Activated CD4-positive, alpha-beta T cell treated with anti-CD3 and anti-CD28 coated beads, Interleukin-2, amount 50 U/mL, for 16 hours (primary cell): ENCODE measurements at regions not wholly inside any gene's neighbourhood (a gene's known extent, or its start where the extent isn't known, plus 50 kb on each side); places are given as distances from the start of the nearest gene placed in this dataset.

Experiments used
- DNase-seq: peaks from one replicate; pipeline ENCODE4 v3.0.0-alpha.2; 2020

DNA sequence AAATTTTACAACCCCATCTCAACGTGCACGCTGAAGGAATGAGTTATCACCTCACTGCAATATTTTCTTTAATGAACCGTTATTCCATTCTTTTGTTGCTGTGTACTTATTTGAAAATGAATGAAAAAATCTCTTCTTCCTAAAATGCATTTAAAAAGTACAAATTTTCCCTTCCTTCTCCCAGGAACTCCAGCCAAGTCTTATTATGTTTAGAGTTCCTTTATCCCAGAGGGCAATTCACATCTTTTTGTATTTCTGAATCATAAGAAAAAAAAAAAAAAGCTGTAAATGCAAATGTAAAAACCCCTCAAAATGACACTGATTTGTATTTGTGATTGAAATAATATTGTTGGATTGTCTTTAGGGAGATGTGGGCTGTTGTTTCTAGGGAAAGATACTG, 2194.3 kb upstream of the CELF4 start:
- DNase-seq = no peak

DNA sequence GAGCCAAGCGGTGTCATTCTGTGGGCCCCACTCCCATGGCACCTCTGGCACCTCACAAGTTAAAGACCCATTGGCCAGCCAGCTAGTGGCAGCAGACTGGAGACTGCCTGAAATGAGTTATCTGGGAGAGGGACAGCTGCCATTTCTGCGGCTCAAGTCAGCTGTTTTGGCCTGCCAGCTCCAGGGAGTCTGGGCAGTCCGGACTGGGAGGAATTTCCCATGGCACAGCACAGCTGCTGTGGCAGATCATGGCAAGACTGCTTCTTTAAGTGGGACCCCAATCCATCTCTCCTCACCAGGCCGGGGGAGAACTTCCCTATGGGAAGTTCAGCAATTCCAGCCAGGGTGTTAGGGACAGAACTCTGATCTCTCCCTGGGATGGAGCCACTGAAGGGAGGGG, 2187.6 kb upstream of the CELF4 start:
- DNase-seq = no peak

DNA sequence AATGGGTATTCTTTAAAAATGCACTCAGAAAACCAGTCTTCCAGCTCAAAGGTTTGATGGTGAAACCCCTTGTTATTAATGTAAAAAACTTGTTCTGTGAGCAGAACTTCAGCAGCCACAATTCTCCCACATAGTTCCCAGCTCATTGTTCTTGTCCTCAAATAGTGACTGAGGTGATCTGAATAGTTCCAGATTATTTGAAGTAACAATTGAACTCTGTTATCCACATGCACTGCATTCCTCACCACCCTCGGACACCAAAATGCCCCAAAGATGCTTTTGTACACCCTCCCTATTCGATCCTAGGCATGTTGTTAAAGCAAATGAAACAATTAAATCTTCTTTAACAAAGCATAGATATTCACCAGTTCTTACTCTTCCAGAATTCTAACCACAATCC, 2186.8 kb upstream of the CELF4 start:
- DNase-seq = no peak

DNA sequence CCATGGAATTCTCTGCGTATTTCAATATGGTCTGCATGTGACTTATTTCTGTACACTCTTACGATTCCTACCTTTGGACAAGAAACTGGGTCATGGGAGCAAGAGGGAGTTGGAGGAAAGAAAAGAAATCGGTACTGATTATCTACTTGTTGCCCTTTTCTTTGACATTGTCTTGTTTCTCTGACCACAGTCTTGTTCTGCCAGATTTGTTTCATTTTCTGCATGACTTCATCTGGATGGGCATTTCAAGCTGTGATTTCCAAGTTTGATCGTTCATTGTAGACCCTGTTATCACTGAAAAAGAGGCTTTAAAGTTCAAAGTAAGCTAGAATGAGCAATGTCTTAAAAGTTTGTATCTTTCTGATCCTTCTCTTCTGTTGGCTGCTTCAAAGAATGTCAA, 2186.3 kb upstream of the CELF4 start:
- no peak for DNase-seq

DNA sequence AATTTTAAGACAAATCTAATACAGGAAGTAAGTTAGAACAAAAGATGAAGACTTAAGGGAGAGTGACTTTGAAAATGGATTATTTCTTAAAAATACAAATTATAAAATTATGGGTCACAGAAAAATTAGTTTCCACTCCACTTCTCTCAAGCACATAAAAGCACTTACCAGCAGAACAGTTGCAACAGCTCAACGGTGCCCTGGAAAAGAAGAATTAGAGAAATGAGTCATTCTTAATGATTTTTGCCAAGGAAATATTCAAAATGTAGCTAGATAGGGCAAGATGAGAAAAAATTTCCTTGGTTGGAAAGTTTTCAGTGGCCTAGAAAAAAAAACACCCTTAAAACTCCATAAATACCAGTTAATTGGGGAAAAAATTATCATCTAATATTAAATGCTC, 2185.6 kb upstream of the CELF4 start:
- no peak for DNase-seq

DNA sequence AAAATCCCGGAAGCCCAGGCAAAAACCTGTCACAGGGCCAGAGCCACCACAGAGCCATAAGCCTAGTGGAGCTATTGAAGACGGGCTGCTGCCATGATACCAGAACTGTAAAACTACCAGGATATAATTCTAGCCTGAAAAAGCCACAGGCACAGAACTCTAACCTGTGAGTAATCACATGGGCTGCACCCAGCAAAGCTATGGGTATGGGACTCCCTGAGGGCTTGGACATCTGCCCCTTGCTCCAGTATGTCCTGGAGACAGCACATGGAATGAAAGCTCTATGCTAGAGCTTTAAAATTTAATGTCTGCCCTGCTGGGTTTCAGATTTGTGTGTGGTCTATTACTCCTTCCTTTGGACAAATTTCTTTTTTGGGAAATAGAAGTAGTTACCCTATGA, 2183.6 kb upstream of the CELF4 start:
- DNase-seq = no peak

DNA sequence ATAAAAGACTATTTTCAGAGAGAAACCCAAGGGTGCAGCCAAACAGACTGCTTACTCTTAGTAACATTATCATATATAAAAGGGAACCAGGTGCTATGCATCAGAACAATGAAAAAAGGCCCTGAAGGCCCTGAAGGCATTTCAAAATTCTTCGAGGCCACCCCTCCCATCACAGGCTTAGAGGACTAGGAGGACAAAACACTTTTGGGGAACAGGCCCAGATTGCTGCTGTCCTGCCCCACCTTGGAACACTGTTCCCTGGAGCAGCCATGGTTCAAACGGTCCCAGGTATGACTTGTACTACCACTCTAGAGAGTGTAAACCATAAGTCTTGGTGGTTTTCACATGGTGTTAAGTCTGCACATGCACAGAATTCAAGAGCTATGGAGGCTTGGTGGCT, 2183.1 kb upstream of the CELF4 start:
- no peak for DNase-seq

DNA sequence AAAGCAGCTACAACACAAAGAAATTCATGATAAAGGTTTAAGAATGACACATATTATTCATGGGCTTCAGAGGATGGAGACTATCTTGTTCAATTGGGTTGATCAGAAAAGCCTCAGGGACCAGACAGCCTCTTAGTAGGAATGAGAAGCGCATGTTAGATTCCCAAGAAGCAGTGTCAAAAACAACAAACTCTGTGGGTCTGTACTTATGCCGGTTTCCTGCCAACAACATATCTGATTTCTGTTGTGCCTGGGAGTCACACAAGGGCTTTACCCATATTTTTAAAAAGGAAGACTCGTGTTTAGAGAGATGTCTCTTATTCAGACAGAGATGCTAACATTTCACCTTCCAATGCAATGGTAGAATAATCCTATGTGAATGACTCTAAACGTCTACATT, 2180.6 kb upstream of the CELF4 start:
- DNase-seq = no peak

DNA sequence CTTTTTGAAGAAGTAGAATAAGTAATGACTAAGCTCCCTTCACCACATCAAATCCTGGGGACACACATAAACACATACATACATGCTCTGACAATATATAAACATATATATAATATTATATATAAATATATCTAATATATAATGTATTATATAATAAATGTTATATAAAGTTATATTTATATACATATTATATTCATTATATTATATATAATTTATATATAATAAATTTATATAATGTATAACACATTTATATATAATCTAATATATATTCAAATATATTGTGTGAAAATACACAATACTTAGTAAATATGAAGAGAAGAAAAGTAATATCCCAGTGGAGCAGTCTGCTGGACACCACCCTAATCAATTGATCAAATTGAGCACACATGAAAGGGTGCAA, 2177.9 kb upstream of the CELF4 start:
- no peak for DNase-seq

DNA sequence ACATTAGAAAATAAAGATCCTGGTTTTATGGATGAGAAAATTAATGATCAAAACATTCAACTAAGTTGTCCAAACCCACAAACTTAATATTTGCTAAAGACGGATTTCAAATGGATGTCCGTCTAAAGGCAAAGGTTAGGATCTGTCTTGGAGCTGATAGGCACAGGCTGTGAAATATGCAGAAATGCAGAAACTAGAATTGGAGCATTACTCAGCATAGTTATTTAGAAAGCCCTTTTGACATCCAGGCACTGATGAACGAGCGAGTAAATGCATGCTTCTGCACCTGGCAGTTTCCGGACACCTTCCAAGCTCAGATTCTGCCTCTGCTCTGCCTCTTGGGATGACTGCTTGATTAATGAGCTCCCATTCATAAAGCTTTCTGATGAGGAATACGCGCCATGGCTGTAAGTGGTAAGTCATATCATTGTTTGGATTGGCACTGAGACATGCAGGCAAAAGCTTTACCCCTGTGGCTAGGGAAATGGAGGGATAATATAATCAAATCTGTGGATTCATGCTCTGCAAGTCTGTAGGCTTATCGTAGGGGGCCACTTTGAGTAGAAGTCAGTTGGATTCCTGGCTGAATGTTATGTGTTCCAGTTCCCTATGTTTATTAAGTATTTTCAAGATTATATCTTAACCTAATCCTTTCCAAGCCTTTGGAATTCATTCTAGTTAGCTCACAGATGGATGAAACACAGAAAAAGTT, 2176.3 kb upstream of the CELF4 start:
- no peak for DNase-seq

DNA sequence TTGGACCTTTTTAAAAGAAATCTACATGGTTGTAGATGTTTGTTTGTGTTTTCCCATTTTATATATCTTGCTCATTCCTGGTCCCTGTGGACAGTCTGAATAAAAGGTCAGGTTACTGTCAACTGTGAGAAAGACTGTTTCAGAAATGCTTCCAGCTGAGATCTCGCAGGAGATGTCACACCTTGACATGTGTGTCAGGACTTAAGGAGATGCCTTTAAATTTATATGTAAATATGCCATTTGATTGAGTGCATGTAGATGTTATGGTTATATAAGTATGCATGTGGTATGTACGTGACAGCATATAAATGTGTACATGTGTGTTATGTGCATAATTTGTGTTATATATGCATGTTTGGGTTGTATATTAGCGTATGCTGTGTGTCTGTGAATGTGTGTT, 2172.3 kb upstream of the CELF4 start:
- no peak for DNase-seq

DNA sequence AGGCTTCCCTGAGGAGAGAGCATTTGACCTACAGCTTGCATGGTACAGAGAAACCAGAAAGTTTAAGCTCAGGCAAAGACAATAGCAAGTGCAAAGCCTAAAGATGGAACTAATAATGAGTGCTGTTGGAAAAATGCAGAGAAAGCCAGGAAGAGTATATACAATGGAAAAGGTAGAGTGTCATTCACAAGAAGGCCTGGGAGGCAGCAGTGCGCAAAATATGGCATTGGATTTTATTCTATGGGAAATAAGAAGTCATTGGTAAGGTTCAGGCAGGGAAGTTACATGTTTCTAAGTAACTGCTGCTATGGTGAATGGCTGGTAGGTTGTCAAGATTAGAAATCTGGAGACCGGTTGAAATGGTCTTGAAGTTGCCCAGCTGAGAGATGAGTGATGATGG, 2167.3 kb upstream of the CELF4 start:
- no peak for DNase-seq

DNA sequence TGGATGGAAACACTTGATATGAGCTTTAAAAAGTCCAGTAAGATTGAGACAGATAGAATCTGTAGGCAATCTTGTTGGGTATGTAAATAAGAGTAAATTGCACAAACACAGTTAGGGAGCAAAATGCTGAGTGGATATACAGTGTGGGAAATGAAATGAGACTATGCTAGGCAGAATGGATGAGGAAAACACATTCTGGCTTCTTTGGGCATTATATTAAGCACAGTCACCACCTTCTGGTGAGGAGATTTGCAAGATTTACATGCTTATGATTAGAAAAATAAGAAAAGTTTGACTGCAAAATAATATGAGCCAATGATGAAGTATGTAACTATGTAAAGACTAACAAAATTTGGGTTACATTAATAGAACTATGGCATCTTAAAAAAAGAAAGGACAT, 2165.0 kb upstream of the CELF4 start:
- DNase-seq = no peak

DNA sequence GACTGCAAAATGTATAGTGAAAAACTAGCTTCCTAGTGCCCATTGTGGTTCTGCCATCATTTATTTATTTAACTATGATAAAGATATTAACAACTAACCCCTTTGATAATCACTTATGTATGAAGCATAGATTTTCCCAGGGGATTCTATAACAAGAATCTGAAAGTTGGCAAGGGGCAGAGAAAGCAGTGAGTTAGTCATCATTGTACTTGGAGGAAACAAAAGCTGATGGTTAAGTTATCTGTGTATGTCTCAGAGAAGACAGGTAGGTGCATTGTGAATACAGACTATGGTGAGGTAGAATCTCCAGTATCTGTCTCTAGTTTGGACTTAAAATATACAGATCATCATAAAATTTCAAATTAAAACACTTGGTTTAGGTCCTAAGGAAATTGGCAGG, 2159.1 kb upstream of the CELF4 start:
- DNase-seq = no peak

DNA sequence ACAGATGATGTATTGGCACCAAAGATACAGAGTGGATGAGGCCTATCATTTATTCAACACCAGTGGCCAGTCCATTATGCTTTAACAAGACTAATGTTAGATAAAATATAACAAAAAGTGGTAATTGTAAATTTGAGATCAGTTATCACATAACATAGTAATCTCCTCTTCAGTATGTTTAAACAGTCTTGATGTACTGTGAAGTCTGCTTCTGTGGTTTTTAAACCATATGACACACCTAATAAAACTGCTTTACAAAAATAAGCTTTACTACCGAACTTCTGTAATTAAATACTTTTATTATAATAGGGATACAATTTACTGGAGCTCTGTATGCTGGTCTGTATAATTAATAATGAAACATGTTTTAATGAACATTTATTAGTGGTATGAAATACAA, 2156.1 kb upstream of the CELF4 start:
- DNase-seq = no peak

DNA sequence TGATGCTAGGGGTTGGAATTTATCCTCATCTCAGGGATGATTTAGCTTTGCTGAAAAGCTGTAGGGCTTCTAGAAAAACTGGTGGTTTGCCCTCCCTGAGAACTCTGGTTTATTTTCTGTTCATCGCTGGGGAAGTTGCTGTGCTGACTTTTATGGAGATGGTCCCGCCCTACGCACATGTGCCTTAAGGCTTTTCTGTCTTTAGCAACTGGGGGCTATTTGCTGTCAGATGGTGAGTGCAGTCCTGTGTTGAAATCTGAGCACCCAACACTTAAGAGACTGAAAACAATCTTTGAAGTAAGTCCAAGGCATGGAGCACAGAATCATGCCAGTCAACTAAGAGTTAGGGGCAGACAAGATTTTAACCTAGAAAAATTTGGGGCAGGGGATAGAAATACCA, 2148.4 kb upstream of the CELF4 start:
- DNase-seq = no peak

DNA sequence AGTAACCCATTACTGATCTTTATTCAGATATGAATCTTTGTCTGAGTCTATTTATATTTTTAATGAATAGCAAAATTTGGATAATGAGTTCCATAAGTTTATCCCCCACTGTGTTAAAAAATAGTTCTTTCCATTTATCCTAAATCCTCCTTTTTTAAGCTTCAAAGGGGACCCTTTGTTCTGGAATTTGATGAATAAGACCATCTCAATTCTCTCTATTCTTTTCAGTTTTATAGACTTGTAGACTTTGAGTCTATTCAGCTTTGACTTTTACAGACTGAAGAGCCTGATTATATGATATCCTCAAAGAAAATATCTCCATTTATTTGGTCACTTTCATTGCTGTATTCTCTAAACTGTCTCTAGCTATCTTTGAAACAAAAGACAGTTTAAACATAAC, 2146.1 kb upstream of the CELF4 start:
- no peak for DNase-seq

DNA sequence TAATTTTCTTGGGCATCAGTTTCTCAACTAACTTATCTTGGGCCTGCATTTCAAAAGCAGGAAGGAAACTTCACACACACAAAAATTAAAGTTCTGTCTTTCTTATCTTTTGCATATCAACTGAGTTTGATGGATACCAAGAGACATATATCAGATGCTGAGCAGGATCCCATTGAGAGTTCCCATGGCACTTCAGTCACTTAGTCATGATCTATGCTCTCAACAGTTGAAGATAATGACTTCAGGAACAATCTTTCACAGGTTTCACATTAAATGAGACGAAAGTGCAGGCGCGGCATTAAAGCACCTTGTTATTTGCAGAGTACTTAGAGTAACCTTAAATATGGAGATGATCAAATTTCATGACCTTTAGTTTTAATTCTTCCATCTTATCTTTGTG, 2139.8 kb upstream of the CELF4 start:
- DNase-seq = no peak

DNA sequence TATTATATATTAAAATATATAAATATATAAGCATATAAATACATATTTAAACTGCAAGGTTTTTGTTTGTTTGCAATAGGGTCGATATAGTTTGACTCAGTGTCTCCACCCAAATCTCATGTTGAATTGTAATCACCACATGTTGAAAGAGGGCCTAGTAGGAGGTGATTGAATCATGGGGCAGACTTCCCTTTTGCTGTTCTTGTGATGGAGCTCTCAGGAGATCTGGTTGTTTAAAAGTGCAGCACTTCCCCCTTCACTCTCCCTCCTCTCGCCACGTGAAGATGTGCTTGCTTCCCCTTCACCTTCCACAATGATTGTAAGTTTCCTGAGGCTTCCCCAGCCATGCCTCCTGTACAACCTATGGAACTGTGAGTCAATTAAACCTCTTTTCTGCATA, 2137.3 kb upstream of the CELF4 start:
- DNase-seq = no peak

DNA sequence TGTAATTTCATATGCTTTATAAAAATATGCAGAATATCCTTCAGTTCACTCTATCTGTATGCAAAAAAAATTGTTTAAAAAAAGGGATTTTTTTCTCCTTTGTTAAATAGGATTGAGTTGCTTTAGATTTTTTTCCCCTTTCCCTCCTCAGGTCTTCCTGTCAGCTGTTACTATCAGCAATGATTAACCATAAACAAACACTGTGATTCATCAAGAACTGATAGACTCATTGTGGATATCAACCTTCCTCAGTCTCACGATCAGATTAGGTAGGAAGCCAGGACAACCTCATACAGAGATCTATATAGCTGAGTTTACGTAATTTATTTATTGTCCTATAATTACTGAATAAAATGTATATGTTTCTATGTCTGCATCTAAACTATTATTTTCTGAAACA, 2136.2 kb upstream of the CELF4 start:
- DNase-seq = no peak

DNA sequence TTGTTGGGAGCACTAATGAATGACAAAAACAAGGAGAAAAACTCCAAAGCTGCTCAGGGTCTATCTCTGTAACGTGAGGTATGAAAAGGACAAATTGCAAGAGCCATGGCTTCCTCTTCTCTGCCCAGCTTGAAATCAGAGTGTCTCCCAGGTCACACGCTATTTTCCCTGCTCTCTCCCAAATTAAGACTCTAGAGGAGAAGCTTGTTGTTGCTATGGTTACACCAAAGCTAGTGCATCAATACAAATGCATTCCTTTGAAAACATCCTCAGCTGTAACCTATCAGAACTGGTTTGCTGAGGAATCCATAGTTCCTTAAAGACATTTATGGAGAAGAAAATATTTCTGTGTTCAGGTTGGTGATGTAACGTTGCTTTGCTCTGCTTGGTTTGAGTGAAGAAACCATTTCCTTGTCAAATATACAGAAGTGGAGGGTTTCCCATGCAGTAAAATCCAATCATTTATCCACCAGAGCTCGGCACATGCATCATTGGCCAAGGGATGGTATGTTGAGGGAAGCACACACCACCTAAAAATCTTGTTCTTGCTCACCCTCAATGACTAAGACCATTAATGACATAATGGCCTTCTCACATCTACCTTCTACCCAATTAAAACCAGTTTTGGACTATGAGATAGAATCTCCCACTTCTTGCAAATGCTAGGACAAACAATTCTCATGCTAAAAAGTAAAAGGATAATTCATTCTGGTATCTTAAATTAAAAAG, 2135.6 kb upstream of the CELF4 start:
- DNase-seq = no peak

DNA sequence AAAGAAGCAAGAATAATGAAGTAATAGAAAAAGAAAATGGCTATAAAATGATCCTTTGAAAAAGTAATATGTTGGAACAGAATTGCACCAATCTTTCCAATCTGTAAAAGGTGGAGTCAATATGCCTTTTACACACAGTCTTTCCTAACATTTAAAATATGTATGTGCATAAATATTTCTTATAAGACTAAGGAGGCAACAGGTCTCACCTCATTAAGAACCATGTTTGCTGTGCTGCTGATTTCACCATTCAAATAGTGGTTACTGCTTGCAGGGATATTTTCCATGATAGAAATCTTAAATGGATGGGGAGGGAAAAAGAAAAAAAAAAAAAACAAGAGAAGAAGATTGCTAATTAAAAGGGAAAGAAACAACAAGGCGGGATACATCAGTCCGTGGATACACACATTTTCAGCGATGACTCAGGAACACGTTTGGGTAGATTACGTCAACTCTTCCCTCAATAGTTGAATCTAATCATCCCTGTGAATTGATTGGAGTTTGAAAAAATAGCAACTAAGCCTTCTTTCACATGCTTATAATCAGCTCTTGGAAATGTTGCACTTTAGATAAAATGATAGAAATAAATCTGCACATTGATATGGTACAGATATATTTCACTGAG, 2133.9 kb upstream of the CELF4 start:
- no peak for DNase-seq

DNA sequence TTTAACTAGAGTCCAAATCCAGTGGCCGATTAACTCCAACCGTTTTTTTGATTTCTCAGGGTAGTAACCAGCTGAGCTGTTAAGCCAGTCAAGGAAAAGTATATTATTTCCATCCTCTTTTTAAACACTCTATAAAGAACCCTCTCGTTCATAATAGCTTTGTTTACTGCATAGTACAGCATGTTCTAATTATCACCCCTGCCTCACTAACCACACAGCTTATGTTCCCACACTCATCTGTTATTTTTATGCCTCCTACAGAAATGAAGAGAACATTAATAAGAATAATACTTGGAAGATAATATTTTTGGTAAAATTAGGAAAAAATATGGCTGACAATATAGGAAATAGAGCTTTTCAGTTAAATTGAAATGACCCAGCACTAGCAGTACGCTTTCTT, 2132.8 kb upstream of the CELF4 start:
- no peak for DNase-seq

DNA sequence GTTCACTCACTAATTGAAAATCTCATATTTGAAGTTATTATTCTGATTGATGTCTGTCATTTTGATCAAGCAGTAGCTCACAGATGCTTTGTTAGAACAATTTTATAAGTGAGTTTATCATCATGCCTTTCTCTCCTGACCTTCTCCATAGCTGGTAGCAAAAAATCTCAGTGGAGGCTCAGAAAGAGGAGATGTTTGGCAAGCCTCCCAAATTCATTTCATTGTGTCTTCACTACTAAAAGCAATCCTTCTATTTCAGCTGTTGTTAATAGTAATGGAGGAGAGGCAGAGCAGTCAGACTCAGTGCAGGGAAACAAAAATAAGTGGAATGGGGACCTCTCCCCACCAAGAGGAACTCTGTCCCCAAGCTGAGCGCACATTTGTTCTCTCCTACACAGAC, 2127.8 kb upstream of the CELF4 start:
- no peak for DNase-seq
